ENCODE measurements at regions not wholly inside any gene's neighbourhood (a gene's known extent, or its start where the extent isn't known, plus 50 kb on each side); places are given as distances from the start of the nearest gene placed in this dataset.

DNA sequence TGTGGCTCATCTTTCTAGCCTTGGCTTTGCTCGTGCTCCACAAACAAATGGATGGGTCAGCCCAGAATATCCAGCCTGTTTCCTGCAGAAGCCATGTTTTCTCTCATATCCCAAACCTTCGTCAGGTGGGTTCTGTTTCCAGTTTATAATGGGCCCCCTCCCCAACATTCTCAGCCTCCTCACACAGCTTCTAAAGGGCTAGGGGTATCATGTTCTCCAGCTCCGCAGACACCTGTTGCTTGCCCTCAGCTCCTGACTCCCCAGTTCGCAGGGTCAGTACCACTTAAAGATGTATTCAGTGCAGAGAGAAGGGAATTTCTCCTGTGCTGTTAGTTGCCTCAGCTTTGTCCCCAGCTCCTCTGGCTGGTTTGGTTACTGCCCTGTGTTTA is 447.3 kb upstream of the JARID2 start:
- TF ChIP-seq POLR2AphosphoS5 (IDR thresholded peaks at IDR 0.05; ENCODE audit: low read depth, low read length), result no peak

- TF ChIP-seq REST (IDR thresholded peaks at IDR 0.05; ENCODE audit: insufficient read depth in 1 of 2, low read depth in 2 of 2, low read length in 2 of 2), result no peak
- no peak for TF ChIP-seq POLR2AphosphoS5 (IDR thresholded peaks at IDR 0.05; ENCODE audit: low read depth, low read length)
- TF ChIP-seq SIN3A (IDR thresholded peaks at IDR 0.05; ENCODE audit: borderline replicate concordance, insufficient read depth, low read length), result no peak
- no peak for TF ChIP-seq FOXP2 (optimal IDR thresholded peaks at IDR 0.05; ENCODE audit: borderline replicate concordance, extremely low read depth, extremely low read length, insufficient read depth)
- no peak for TF ChIP-seq TAF1 (IDR thresholded peaks at IDR 0.05; ENCODE audit: borderline replicate concordance, insufficient read depth, low read length)
These were observed 446.8 kb upstream of the JARID2 start for GRCh38 chr6:14798996-14799588.

- TF ChIP-seq POLR2AphosphoS5 (IDR thresholded peaks at IDR 0.05; ENCODE audit: low read depth, low read length), result no peak
- no peak for TF ChIP-seq TAF1 (IDR thresholded peaks at IDR 0.05; ENCODE audit: borderline replicate concordance, insufficient read depth, low read length)
- TF ChIP-seq FOXP2 (optimal IDR thresholded peaks at IDR 0.05; ENCODE audit: borderline replicate concordance, extremely low read depth, extremely low read length, insufficient read depth), result no peak
- TF ChIP-seq SIN3A (IDR thresholded peaks at IDR 0.05; ENCODE audit: borderline replicate concordance, insufficient read depth, low read length), result no peak
- no peak for TF ChIP-seq REST (IDR thresholded peaks at IDR 0.05; ENCODE audit: insufficient read depth in 1 of 2, low read depth in 2 of 2, low read length in 2 of 2)
These were observed 445.9 kb upstream of the JARID2 start for GRCh38 chr6:14799928-14800327.

DNA sequence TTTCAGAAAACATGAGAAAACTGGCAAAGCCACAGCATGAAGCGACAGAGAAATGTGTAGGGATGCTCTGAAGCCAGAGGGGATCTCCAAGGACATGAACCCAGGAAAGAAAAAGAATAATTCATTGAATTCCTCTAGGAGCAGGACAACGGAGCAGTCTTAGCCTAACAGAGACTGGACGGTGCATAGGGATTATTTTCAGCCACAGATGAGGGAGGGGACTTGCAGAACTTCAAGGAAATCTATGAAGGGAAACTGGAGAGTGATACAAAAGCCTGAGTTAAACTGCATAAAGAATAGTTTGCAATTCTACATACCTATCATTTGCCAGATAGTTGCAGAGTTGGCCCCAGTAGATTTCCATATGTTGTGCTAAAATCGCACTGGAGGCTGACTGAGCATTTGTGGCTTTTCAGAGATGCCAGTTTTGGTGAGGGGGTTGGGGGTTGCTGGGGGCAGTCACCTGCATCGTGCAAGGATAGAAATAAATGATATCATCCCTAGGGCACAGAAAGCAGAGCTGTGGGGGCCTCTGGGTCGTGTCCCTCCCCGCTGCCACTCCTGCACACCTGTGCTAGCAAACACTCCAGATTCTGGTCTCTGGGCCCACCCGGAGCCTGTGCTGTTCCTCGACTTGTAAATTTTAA is 443.2 kb upstream of the JARID2 start:
- no peak for TF ChIP-seq FOXP2 (optimal IDR thresholded peaks at IDR 0.05; ENCODE audit: borderline replicate concordance, extremely low read depth, extremely low read length, insufficient read depth)
- TF ChIP-seq SIN3A (IDR thresholded peaks at IDR 0.05; ENCODE audit: borderline replicate concordance, insufficient read depth, low read length), result no peak
- no peak for TF ChIP-seq REST (IDR thresholded peaks at IDR 0.05; ENCODE audit: insufficient read depth in 1 of 2, low read depth in 2 of 2, low read length in 2 of 2)
- TF ChIP-seq TAF1 (IDR thresholded peaks at IDR 0.05; ENCODE audit: borderline replicate concordance, insufficient read depth, low read length), result no peak

GRCh38 chr6:14804001-14804784 is 441.7 kb upstream of the JARID2 start:
- no peak for TF ChIP-seq FOXP2 (optimal IDR thresholded peaks at IDR 0.05; ENCODE audit: borderline replicate concordance, extremely low read depth, extremely low read length, insufficient read depth)

DNA sequence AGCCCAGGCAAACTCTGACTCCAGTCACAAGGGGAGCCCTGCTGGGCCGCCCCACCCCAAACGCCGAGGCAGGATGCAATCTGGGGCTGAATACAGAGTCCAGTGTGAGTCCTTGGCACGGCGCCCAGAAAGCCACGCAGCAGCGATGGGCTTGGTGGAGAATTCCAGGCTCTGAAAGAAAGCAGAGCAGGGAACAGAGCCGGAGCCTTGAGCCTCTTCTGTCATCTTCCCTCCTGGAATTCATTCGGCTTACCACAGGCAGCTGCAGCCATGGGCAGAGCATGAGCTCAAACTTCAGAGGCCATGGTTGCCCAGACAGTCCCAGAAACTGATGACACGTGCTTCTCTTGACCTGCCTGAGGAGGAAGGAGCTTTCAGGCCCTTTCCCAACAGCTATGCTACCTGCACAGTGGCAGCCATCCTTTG is 441.1 kb upstream of the JARID2 start:
- TF ChIP-seq POLR2AphosphoS5 (IDR thresholded peaks at IDR 0.05; ENCODE audit: low read depth, low read length) (no peak), SIN3A (IDR thresholded peaks at IDR 0.05; ENCODE audit: borderline replicate concordance, insufficient read depth, low read length) (no peak), REST (IDR thresholded peaks at IDR 0.05; ENCODE audit: insufficient read depth in 1 of 2, low read depth in 2 of 2, low read length in 2 of 2) (no peak), FOXP2 (optimal IDR thresholded peaks at IDR 0.05; ENCODE audit: borderline replicate concordance, extremely low read depth, extremely low read length, insufficient read depth) (no peak), TAF1 (IDR thresholded peaks at IDR 0.05; ENCODE audit: borderline replicate concordance, insufficient read depth, low read length) (no peak)
